CD4-positive, alpha-beta T cell treated with Interleukin-2 at 100 ng/mL for 4 hours (primary cell): ENCODE measurements at regions not wholly inside any gene's neighbourhood (a gene's known extent, or its start where the extent isn't known, plus 50 kb on each side); places are given as distances from the start of the nearest gene placed in this dataset.

Experiments
- DNase-seq: peaks from one replicate; pipeline ENCODE4 v3.0.0-alpha.2; 2020; ENCODE audit warnings: low spot score

DNA sequence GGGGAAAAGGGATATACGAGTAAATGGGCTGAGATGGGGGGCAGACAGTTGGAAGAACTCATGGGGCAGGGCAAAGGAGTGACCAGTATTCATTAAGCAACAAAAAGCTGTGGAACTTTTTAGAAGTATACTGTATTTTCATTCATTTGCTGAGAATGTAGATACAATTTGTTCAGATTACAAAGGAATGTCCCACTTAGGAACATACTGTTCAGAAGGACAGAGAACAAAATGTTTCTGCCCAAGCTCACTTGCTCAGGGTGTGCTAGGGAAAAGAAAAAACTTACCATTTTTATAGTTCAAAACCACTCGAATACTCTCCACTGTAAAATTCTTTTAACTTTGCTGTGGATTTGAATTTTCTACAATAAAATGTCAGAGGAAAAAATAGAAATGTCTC is 135.2 kb upstream of the AFF2 start:
- no peak for DNase-seq

DNA sequence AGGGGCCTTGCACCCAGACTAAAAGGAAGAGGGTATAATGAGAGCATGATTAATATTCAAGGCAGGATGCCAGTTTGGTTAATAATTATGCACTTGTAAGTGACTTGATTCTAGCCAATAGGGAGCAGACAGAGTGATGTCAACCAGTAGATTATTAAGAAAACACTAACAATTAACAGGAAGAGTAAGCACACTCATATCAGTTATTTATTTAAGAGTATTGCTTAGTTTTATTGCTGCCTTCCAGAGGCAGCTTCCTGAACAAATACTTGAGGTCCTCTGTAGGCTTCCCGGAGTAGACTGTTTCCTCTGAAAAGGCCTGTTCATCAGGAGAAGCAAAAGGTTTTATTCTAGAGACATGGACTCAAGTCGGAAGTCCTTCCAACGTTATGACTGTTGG is 129.1 kb upstream of the AFF2 start:
- no peak for DNase-seq

DNA sequence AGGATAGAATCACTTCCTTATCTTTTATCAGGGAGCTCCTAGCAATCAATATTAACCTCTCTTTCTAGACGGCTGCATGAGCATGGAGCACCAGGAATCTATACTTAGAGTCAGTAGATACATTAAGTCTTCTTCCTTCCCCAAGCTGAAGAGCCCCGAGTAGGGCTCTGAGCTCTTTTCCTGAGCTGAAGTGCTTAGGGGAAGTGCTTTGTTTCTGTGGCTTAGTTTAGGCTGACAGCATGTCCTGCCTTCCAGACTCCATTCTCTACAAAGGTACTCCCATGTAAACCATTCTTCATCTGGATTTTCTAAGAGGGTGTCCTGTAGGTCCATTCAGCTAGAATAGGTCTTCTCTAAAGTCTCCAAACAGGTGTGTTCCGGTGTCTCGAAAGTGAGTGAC is 127.5 kb upstream of the AFF2 start:
- DNase-seq = no peak

DNA sequence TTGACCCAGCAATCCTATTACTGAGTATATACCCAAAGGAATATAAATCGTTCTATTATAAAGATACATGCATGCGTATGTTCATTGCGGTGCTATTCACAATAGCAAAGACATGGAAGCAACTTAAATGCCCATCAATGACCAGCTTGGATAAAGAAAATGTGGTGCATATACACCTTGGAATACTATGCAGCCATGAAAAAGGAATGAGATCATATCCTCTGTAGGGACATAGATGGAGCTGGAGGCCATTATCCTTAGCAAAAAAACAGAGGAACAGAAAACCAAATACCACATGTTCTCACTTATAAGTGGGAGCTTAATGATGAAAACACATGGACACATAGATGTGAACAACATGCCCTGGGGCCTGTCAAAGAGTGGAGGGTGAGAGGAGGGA is 124.1 kb upstream of the AFF2 start:
- DNase-seq = no peak

DNA sequence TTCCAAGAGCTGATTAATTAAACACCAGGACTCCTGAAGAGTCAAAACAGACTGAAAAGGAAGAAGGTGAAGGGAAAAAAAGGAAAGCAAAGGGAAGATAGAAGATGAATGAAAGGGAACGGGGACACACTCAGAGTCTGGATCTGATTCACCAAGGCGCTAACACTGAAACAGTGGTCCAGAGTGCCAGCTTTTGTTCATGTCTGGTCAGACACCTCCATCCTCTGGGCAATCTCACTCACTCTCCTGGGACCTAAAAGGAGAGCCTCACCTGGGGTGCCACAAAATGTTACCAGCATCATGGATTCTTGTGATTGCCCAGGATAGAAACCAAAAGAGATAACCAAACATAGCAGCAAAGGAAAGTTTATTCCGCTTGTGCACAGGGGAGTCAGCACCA is 120.3 kb upstream of the AFF2 start:
- peak; percentile 0 for DNase-seq

DNA sequence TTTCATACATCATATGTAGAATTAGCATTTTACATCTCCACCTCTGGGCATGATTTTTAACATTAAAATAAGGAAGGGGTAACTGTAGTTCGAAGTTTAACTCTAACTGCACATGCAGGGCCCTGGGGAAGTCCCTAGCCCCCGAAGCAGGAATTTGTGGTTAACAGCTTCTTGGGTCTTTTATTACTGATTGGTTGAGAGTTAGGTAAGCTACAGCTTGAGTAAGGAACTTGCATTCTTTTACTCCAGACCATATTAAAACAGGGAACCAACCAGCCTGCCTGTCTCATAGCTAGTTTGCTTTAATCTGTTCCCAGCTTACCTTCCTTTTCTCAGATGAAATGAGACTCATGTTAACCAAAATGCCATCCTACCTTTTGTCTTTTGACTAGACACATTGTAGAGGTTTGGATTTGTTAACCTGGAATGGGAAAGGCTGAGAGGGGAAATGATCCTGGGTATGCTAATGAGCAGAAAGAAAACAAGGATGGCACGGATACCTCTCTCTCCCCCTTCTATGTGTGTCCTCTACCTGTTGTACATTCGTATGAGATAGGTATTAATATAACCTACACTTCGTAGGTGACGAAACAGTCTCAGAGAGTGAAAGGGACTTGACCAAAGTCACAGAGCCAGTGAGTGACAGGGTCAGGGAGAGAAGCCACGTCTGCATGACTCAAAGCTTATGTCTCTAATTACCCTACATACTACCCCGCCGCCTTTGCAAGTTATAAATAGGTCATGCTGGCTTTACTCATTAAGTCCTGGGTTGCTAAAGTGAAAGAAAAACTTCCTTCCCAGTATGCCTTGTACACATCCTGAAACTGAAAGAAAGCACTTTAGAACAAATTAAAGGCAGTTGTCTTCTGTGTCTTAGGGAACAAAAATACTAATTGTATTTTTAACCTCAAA is 119.5 kb upstream of the AFF2 start:
- peak; percentile 67 for DNase-seq

DNA sequence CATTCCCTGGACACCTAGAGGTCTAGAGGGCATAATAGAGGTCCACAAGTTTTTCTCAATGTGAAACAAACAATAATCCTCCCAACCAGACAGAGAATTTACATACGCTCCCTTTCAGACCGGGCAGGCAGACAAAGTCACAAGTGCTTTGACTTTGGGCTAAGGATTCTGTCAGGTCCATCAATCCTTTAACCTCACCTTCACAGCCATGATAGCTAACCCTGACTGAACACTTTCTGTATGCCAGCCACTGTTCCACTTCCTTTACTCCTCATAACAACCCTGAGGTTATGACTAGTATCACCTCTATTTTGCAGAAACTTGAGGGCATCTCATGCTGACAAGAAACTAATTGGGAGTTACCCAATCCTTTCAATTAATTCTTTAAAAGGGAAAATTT is 118.8 kb upstream of the AFF2 start:
- peak; percentile 2 for DNase-seq

DNA sequence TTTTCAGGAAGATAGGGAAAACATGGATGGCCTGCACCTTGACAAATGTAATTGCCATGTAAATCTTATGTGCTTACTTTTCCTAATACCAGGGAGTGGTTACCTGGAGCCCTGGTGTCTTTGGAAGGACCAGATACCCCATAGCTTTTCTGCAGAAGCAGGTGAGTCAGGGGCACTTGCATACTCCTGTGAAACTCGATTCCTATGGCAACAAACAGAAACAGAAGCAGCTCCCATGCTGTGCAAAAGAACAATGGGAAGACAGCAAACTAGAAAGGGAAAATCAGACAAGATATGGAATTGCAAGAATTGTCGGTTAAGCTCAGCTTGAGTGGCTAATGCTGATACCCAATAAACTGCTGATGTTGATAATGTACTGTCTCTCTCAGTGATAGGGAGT is 117.4 kb upstream of the AFF2 start:
- no peak for DNase-seq

DNA sequence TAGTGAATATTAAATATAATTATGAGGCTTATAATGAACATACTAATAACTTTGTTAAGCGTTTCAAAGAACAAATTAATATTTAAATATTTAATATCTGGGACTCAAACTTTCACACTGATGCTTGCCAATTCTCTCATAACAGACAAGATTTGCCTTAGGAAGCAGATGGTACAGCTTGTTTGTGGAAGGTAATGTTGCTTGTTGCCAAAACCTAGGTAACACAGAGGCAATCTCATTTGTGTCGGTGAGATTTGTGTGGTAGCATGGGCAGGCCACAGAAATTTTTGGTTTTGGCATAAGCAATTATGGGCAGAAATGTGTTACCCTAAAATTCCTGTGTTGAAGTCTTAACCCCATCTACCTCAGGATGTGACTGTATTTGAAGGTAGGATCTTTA is 114.9 kb upstream of the AFF2 start:
- no peak for DNase-seq

DNA sequence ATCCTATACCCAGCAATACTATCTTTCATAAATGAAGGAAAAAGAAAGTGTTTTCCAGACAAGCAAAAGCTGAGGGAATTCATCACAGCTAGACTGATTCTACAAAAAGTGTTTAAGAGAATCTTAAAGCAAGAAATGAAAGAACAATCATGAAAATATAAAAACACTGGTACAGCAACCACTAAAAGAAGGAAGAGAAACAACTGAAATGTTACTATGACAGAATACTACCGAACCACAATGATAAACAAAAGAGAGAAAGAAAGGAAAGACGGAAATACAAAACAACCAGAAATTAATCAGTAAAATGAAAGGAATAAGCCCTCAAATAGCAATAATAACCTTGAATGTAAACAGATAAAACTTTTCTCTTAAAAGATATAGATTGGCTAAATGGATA is 110.8 kb upstream of the AFF2 start:
- no peak for DNase-seq

DNA sequence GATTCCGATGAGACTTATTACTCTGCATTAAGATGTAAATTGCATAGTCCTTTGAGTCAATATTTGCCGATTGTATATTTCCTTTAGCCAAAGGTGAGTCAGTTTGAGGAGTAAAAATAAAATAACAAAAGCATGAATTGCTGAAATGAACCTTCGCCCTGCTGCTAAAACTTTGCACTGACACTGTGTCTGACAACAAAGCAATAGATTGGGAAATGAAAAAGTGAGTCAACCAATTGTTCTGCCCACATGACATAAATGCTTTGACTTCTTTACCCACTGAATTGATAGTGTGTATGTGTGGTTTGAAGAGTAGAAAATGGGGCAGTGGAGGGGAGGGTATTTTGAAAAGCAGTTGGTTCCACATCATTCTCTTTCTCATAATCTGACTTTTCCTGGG is 88.4 kb upstream of the AFF2 start:
- DNase-seq = no peak

DNA sequence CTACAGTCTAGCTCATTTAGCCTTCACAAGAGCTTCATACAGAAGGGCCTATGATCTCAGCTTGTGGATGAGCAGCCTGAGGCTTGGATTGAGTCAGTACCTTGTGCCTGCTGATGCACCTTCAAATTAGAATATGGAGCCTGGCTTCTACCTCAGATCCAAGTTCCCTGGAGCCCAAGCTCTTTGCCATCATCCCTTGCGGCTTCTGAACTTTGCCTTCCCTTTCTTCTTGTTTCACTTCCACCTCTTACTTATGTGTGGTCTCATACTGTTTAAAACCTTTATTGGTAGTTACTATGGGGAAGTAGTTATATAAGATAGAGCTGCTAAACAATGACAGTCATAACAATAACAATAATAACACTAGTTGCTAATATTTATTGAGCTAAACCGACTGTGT is 84.3 kb upstream of the AFF2 start:
- no peak for DNase-seq

DNA sequence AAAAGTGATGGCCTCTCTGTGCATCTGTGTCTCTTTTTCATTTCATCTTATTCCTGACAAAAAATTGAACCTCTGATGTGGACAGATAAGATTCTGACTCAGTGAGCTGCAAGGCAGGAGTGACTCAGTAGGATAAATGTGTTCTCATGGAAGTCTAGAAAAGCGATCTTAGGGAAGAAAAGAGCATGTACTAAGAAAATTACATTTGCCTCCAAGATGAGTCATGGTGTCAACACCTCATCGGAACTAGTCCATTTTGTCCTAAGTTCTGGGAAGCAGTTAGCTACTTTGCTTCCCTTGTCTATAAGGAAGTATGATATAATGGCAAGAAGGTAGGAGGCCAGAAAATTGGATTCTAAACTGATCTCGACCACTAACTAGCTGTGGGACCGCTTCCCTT is 83.5 kb upstream of the AFF2 start:
- DNase-seq = no peak

DNA sequence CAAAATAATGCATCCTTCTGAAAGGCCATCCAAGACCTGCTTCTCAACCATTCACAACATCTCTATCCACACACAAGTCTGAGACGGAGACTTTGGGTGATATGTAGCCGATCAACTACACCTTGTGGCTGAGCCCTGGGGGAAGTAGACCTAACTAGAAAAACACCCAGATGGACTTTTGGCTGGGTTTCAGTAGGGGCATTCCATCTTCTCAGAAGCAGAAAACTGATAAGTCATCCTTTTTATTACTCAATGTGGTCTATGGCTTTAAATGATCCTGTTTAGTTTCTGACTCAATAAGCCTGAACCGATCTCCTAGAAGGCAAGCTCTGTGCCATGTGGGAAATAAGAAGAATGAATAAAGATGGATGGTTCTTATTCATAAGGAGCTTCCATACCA is 82.5 kb upstream of the AFF2 start:
- DNase-seq = no peak

DNA sequence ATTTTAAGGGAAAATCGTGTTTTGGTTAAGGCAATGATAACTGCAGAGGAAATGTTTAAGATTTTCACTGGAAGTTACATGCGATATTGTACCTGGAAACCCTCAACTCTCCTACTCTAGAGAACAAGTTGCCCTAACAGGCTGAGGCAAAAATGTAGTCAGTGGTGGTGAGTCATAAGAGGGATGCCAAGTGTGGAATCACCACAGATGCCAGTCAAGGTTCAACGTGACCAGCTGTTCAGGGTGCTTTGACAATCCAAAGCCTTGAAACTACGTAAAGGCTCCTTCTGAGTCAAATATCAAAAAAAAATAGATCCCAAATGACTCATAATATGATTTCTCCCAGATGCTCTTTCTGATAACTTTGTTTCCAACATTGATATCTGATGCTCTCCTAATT is 77.9 kb upstream of the AFF2 start:
- no peak for DNase-seq

DNA sequence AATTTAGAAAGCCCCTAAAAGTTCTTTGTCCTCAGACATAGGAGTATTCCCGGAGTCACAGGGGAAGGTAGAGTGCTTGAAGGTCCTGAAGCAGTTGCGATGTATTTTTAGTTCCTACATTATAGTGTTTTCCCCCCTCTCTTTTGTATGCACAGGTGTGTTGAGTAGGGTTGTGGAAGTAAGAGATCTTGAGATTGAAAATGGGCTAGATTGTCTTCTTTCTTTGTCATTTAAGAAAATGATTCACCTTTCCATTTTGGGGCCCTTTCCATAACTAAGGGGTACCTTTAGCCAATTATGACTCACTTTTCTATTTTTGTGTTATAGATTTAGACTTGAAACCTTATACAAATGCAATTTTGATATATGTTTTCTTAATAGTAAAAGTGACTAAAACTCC is 75.8 kb upstream of the AFF2 start:
- DNase-seq = no peak

DNA sequence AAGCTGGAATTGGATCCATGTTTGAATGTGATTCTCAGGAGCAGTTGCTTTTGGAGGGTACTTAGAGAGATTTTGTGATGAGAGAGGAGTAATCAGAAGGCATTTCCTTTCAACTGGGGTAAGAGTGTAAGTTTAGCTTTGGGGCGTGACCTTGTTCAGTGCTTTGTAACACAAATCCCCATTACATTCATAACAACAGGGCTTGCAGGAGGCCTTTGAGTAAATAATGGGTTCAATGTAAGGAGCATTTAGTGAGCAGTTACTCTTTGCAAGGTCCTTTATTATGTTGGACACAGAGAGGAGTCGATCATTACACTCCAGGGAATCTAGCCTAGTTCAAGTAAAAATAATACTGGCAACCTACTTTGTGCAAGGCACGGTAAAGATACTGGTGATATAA is 74.0 kb upstream of the AFF2 start:
- DNase-seq = no peak

DNA sequence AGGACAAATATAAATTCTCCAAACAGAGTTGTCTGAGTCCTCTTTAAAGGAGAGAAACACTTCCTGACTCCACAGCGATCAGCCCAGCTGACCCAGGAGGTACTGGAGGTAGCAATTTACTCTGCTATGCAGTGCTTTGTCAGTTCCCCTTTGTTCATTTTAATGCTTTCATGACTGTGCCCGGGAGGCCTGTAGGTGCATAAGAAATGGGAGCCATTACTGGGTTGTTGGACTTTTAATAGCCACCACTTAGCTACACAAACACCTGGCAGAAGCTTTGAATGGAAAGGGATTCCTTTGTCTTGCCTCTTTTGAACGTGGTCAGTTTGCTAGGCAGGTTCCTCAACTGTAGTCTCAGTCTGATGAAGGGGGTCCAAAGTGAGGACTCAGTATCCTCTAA is 59.0 kb upstream of the AFF2 start:
- DNase-seq = no peak

DNA sequence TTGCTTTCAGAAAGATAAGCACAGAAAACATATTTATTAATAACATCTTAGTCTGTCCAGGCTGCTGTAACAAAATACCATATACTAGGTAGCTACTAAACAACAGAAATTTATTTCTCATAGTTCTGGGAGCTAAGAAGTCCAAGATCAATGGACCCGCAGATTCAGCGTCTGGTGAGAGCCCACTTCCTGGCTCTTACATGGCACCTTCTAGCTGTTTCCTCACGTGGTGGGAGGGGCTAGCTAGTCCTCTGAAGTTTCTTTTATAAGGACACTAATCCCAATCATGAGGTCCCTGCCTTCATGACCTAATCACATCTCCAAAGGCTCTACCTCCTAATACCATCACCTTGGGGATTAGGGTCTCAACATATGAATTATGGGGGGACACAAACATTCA is 57.2 kb upstream of the AFF2 start:
- no peak for DNase-seq

DNA sequence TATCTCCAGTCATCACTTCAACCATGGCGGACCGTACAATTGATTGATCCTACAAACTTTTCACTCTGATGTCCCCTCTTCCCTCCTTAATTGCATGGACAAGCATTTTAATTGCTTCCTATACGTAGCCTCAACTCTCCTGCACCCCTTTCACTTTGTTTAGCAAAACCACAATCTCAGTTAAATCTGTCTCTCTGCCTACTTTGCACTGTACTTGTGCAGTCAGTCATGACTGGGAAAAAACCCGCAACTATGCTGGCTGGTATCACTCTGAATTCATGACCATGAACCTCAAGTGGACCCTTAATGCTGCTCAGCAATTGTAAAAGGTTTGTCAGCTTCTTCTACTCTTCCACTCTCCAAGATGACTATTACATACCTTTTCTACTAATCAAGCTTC is 51.7 kb upstream of the AFF2 start:
- no peak for DNase-seq
